ENCODE measurements at regions not wholly inside any gene's neighbourhood (a gene's known extent, or its start where the extent isn't known, plus 50 kb on each side); places are given as distances from the start of the nearest gene placed in this dataset.

GRCh38 chr5:60360355-60360754 lies 339.6 kb downstream of the DEPDC1B start:
- TF ChIP-seq POLR2A (IDR thresholded peaks at IDR 0.05; ENCODE audit: low read depth, low read length) (no peak), CTCF (IDR thresholded peaks at IDR 0.05; ENCODE audit: extremely low read depth in 1 of 2, insufficient read depth in 1 of 2, low read depth in 1 of 2, low read length in 2 of 2) (no peak), EZH2 (IDR thresholded peaks at IDR 0.05; ENCODE audit: borderline replicate concordance, low read depth, low read length, severe bottlenecking) (no peak), JUN (IDR thresholded peaks at IDR 0.05; ENCODE audit: borderline replicate concordance, insufficient read depth, insufficient read length, low read depth) (no peak), POLR2AphosphoS5 (IDR thresholded peaks at IDR 0.05; ENCODE audit: insufficient read depth, low read depth, low read length) (no peak), GATA2 (IDR thresholded peaks at IDR 0.05; ENCODE audit: insufficient read depth, insufficient read length, low read depth, low read length) (no peak)

Measured in endothelial cell of umbilical vein (primary cell).